ENCODE measurements at regions not wholly inside any gene's neighbourhood (a gene's known extent, or its start where the extent isn't known, plus 50 kb on each side); places are given as distances from the start of the nearest gene placed in this dataset.

DNA sequence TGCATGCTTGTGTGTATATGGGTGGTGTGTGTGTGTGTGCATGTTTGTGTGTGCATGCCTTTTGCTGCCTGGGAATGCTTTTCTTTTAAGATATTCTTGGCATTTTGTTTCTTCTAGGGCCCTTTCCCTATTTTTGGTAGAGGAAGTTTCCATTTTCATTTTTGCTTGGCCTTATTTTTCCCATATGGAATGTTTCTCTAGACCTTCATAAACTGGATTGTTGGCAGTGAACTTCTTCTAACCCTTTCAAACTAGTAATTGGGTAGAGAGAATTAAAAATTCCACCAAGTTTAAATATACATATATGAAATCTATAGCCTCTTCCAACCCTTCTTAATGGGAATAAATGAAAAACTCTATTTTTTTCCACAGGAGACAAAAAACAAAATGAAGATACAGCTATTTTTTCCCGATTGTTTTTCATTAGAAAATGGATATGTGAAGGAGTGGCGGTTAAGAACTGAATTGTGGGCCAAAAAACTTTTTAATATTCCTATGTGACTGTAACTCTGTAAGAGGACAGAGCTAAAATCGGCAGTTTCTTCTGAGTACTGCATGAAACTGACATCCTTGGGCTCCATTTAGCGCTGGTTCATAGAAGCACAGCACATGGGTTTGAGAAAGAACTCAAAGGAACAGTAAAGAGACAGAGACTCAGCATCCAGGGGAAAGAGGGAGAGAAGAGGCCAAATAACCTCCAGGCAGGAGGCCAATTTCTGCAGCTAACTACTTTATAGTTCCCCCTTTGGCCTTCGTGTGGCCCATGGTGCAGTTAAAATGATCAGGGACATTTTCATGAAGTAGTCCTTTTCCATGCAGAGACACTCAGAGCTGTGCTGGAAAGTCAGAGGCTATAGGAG is 102.1 kb downstream of the TMEM170B start:
- no peak overlapping the region for H3K4me2 ChIP-seq (ENCODE audit: low read length)
- no peak overlapping the region for H3K27ac ChIP-seq (ENCODE audit: low read depth, low read length)
- no peaks in the 10 kb centered on the region for H3K27me3 ChIP-seq (ENCODE audit: insufficient read depth, low read length)
- no peaks in the 10 kb centered on the region for H4K20me1 ChIP-seq (ENCODE audit: insufficient read depth)
- ChIA-PET POLR2A (no interaction called here), CTCF (no interaction called here), RAD21 (ENCODE audit: low non-redundant PET in 1 of 2, low total read pairs in 2 of 2, uncharacterized antibody in 2 of 2, unreplicated experiment in 2 of 2) (no interaction called here)
- no peak overlapping the region for H3K9ac ChIP-seq (ENCODE audit: low read length)
- H3K36me3 ChIP-seq (ENCODE audit: control insufficient read depth in 1 of 2, insufficient read depth in 2 of 2, low read length in 2 of 2) = no peaks in the 10 kb centered on the region
- DNase-seq (ENCODE audit: low read depth, low spot score) (no peak), ATAC-seq (no peak)
- H3K79me2 ChIP-seq (ENCODE audit: insufficient read depth, low read length) = no peaks in the 10 kb centered on the region
- no TSS peak for BruUV-seq (replicated peaks)
- H2AFZ ChIP-seq (ENCODE audit: low read depth, low read length, poor library complexity, severe bottlenecking) = no peak overlapping the region
- H3K9me3 ChIP-seq (ENCODE audit: control insufficient read depth in 1 of 2, insufficient read depth in 1 of 2, low read depth in 1 of 2, low read length in 2 of 2) = no peaks in the 10 kb centered on the region
- no peak overlapping the region for H3K4me3 ChIP-seq (replicated peaks in 1 of 2; ENCODE audit: low read depth in 1 of 2, low read length in 2 of 2)
- TF ChIP-seq EZH2 (IDR thresholded peaks at IDR 0.05) (no peak), MAX (IDR thresholded peaks at IDR 0.05) (no peak), REST (IDR thresholded peaks at IDR 0.05; ENCODE audit: low read depth) (no peak), RAD21 (IDR thresholded peaks at IDR 0.05; ENCODE audit: low read depth) (no peak), ZFX (IDR thresholded peaks at IDR 0.05) (no peak), CEBPB (IDR thresholded peaks at IDR 0.05; ENCODE audit: low read depth) (no peak), SP1 (IDR thresholded peaks at IDR 0.05; ENCODE audit: low read depth) (no peak), CBX3 (IDR thresholded peaks at IDR 0.05; ENCODE audit: low read depth) (no peak), SIN3A (IDR thresholded peaks at IDR 0.05; ENCODE audit: low read depth) (no peak), TCF7L2 (IDR thresholded peaks at IDR 0.05; ENCODE audit: borderline replicate concordance, extremely low read depth, insufficient read depth, insufficient read length) (no peak), SRF (IDR thresholded peaks at IDR 0.05; ENCODE audit: low read depth) (no peak), CTCF (IDR thresholded peaks at IDR 0.05 in 2 of 3, conservative IDR thresholded peaks at IDR 0.05 in 1 of 3; ENCODE audit: borderline replicate concordance in 1 of 3, insufficient read depth in 1 of 3, low read depth in 2 of 3, low read length in 2 of 3) (no peak)
- TF ChIP-seq, protein P1, sequence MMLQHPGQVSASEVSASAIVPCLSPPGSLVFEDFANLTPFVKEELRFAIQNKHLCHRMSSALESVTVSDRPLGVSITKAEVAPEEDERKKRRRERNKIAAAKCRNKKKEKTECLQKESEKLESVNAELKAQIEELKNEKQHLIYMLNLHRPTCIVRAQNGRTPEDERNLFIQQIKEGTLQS (IDR thresholded peaks at IDR 0.05) = no peak
- TF ChIP-seq, protein P2, sequence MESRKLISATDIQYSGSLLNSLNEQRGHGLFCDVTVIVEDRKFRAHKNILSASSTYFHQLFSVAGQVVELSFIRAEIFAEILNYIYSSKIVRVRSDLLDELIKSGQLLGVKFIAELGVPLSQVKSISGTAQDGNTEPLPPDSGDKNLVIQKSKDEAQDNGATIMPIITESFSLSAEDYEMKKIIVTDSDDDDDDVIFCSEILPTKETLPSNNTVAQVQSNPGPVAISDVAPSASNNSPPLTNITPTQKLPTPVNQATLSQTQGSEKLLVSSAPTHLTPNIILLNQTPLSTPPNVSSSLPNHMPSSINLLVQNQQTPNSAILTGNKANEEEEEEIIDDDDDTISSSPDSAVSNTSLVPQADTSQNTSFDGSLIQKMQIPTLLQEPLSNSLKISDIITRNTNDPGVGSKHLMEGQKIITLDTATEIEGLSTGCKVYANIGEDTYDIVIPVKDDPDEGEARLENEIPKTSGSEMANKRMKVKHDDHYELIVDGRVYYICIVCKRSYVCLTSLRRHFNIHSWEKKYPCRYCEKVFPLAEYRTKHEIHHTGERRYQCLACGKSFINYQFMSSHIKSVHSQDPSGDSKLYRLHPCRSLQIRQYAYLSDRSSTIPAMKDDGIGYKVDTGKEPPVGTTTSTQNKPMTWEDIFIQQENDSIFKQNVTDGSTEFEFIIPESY (IDR thresholded peaks at IDR 0.05; ENCODE audit: extremely low read depth, insufficient replicate concordance, low read length) = no peak
- no peaks in the 10 kb centered on the region for H3K4me1 ChIP-seq (ENCODE audit: control insufficient read depth in 1 of 2, insufficient read depth in 2 of 2, low read length in 2 of 2)
- no peaks in the 10 kb centered on the region for H3K9me2 ChIP-seq (ENCODE audit: insufficient read depth)
- intact Hi-C loops (cut with micrococcal nuclease) = no loop called here
